ENCODE measurements at regions not wholly inside any gene's neighbourhood (a gene's known extent, or its start where the extent isn't known, plus 50 kb on each side); places are given as distances from the start of the nearest gene placed in this dataset.
"Not testable (repeated sequence)": the region's sequence is repeated elsewhere in the genome, so short reads cannot be mapped to it uniquely, and the experiment has no call there.

DNA sequence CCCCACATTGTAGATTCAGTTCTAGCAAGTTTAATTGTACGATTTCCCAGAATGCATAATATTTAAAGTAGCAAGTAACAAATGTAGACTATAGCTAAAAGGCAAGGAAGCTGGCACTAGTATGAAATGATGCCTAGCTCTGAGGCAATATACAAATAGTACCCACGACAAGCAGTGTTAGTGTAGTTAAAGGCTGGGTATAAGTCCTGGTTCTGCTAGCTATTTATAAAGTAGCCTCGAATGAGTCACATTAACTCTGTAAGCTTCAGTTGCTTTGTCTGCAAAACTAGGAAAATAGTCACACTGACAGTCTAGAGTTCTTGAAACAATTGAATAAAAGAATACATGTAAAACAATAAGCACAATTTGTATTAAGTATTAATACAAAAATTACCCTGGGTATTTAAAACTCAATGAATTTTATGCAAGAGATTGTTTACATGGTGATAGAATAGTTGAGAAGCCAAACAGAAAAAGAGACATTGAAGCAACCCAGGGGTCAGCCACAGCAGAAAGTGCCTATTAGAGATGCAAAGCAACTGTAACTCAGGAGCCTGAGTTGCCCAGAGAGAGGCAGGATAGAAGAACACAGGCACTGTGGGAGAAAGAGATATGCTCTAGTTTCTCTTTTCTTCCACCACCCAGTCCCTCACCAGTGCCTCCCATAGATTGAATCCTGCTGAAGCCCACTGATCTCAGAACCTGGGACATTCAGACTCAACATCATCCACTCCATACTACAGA is 949.0 kb downstream of the C4orf33 start:
- no peak overlapping the region for H3K27ac ChIP-seq (ENCODE audit: low read length)
- no peaks in the 10 kb centered on the region for H3K36me3 ChIP-seq (ENCODE audit: control insufficient read depth, low read depth, low read length)
- H3K4me1 ChIP-seq (ENCODE audit: control insufficient read depth, low read depth, low read length), result peaks cover 8% of the 10 kb centered on the region
- H3K27me3 ChIP-seq (ENCODE audit: control insufficient read depth, insufficient read depth, low read length), result no peaks in the 10 kb centered on the region
- no peak overlapping the region for H3K9ac ChIP-seq (ENCODE audit: low read length)
- H3K4me3 ChIP-seq (ENCODE audit: low read length), result no peak overlapping the region
- no peaks in the 10 kb centered on the region for H3K9me3 ChIP-seq (ENCODE audit: control insufficient read depth, low read depth, low read length)

DNA sequence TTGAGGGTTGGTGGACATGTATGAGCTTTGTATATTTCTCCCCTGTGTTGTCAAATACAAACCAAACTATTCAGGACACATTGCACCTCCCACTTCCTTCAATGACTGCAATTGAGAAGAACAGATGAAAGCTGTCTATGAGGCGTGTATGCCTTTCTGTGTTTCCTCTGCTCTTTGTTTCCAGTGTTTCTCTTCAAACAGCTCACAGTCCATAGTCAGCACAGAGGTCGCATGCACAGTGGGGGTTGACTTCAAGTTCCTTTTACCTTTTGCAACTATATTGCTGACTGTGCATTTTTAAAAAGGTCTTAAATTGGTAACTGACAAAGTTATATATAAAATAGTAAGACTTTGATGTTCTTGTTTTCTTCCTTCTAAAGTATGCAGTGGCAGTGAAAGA is 957.8 kb downstream of the C4orf33 start:
- Histone ChIP-seq H3K27me3 (ENCODE audit: control insufficient read depth, insufficient read depth, low read length) (no peaks in the 10 kb centered on the region), H3K36me3 (ENCODE audit: control insufficient read depth, low read depth, low read length) (no peaks in the 10 kb centered on the region), H3K9me3 (ENCODE audit: control insufficient read depth, low read depth, low read length) (no peaks in the 10 kb centered on the region), H3K4me1 (ENCODE audit: control insufficient read depth, low read depth, low read length) (no peaks in the 10 kb centered on the region), H3K27ac (ENCODE audit: low read length) (no peak overlapping the region), H3K4me3 (ENCODE audit: low read length) (no peak overlapping the region), H3K9ac (ENCODE audit: low read length) (no peak overlapping the region)

GRCh38 chr4:130054908-130055307 is 959.0 kb downstream of the C4orf33 start:
- Histone ChIP-seq H3K4me3 (ENCODE audit: low read length) (no peak overlapping the region), H3K27ac (ENCODE audit: low read length) (no peak overlapping the region), H3K4me1 (ENCODE audit: control insufficient read depth, low read depth, low read length) (no peaks in the 10 kb centered on the region), H3K36me3 (ENCODE audit: control insufficient read depth, low read depth, low read length) (no peaks in the 10 kb centered on the region), H3K9me3 (ENCODE audit: control insufficient read depth, low read depth, low read length) (no peaks in the 10 kb centered on the region), H3K27me3 (ENCODE audit: control insufficient read depth, insufficient read depth, low read length) (no peaks in the 10 kb centered on the region), H3K9ac (ENCODE audit: low read length) (no peak overlapping the region)

DNA sequence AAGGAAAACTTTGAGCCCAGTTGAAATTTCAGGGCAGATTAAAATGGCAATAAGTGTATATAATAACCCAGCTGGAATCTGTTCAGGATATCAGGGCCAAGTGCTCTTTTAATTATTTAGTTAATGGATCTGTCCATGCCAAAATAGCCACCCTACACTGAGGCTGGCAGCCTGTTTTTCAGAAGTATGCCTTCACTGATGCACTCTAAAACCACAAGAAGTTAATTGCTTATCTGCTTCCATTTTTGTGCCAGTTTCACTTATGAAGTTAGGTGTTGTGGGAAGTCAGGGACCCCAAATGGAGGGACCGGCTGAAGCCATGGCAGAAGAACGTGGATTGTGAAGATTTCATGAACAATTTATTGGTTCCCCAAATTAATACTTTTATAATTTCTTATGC is 960.3 kb downstream of the C4orf33 start:
- H3K9me3 ChIP-seq (ENCODE audit: control insufficient read depth, low read depth, low read length), result no peaks in the 10 kb centered on the region
- H3K27me3 ChIP-seq (ENCODE audit: control insufficient read depth, insufficient read depth, low read length), result no peaks in the 10 kb centered on the region
- no peak overlapping the region for H3K27ac ChIP-seq (ENCODE audit: low read length)
- no peak overlapping the region for H3K9ac ChIP-seq (ENCODE audit: low read length)
- no peak overlapping the region for H3K4me3 ChIP-seq (ENCODE audit: low read length)
- H3K36me3 ChIP-seq (ENCODE audit: control insufficient read depth, low read depth, low read length), result no peaks in the 10 kb centered on the region
- no peaks in the 10 kb centered on the region for H3K4me1 ChIP-seq (ENCODE audit: control insufficient read depth, low read depth, low read length)

- H3K9me3 ChIP-seq (ENCODE audit: control insufficient read depth, low read depth, low read length), result no peaks in the 10 kb centered on the region
- no peak overlapping the region for H3K27ac ChIP-seq (ENCODE audit: low read length)
- H3K4me3 ChIP-seq (ENCODE audit: low read length), result no peak overlapping the region
- no peak overlapping the region for H3K9ac ChIP-seq (ENCODE audit: low read length)
- H3K4me1 ChIP-seq (ENCODE audit: control insufficient read depth, low read depth, low read length), result peaks cover 5% of the 10 kb centered on the region
- H3K36me3 ChIP-seq (ENCODE audit: control insufficient read depth, low read depth, low read length), result no peaks in the 10 kb centered on the region
- H3K27me3 ChIP-seq (ENCODE audit: control insufficient read depth, insufficient read depth, low read length), result no peaks in the 10 kb centered on the region
Observed at GRCh38 chr4:130064471-130064870, 968.5 kb downstream of the C4orf33 start.

GRCh38 chr4:130067419-130067818 is 971.5 kb downstream of the C4orf33 start:
- no peaks in the 10 kb centered on the region for H3K9me3 ChIP-seq (ENCODE audit: control insufficient read depth, low read depth, low read length)
- no peak overlapping the region for H3K9ac ChIP-seq (ENCODE audit: low read length)
- no peaks in the 10 kb centered on the region for H3K27me3 ChIP-seq (ENCODE audit: control insufficient read depth, insufficient read depth, low read length)
- H3K4me3 ChIP-seq (ENCODE audit: low read length), result no peak overlapping the region
- H3K27ac ChIP-seq (ENCODE audit: low read length), result no peak overlapping the region
- no peaks in the 10 kb centered on the region for H3K36me3 ChIP-seq (ENCODE audit: control insufficient read depth, low read depth, low read length)
- peaks cover 5% of the 10 kb centered on the region for H3K4me1 ChIP-seq (ENCODE audit: control insufficient read depth, low read depth, low read length)

GRCh38 chr4:130068072-130068471 is 972.1 kb downstream of the C4orf33 start:
- no peak overlapping the region for H3K9ac ChIP-seq (ENCODE audit: low read length)
- H3K4me1 ChIP-seq (ENCODE audit: control insufficient read depth, low read depth, low read length), result peaks cover 5% of the 10 kb centered on the region
- no peak overlapping the region for H3K4me3 ChIP-seq (ENCODE audit: low read length)
- no peak overlapping the region for H3K27ac ChIP-seq (ENCODE audit: low read length)
- H3K36me3 ChIP-seq (ENCODE audit: control insufficient read depth, low read depth, low read length), result no peaks in the 10 kb centered on the region
- no peaks in the 10 kb centered on the region for H3K9me3 ChIP-seq (ENCODE audit: control insufficient read depth, low read depth, low read length)
- H3K27me3 ChIP-seq (ENCODE audit: control insufficient read depth, insufficient read depth, low read length), result no peaks in the 10 kb centered on the region

- Histone ChIP-seq H3K4me1 (ENCODE audit: control insufficient read depth, low read depth, low read length) (peaks cover 9% of the 10 kb centered on the region), H3K27ac (ENCODE audit: low read length) (no peak overlapping the region), H3K27me3 (ENCODE audit: control insufficient read depth, insufficient read depth, low read length) (no peaks in the 10 kb centered on the region), H3K9ac (ENCODE audit: low read length) (no peak overlapping the region), H3K36me3 (ENCODE audit: control insufficient read depth, low read depth, low read length) (no peaks in the 10 kb centered on the region), H3K4me3 (ENCODE audit: low read length) (no peak overlapping the region), H3K9me3 (ENCODE audit: control insufficient read depth, low read depth, low read length) (no peaks in the 10 kb centered on the region)
Observed at GRCh38 chr4:130071746-130072145, 975.8 kb downstream of the C4orf33 start.

- H3K36me3 ChIP-seq (ENCODE audit: control insufficient read depth, low read depth, low read length), result no peaks in the 10 kb centered on the region
- H3K9me3 ChIP-seq (ENCODE audit: control insufficient read depth, low read depth, low read length), result no peaks in the 10 kb centered on the region
- no peak overlapping the region for H3K9ac ChIP-seq (ENCODE audit: low read length)
- H3K27ac ChIP-seq (ENCODE audit: low read length), result no peak overlapping the region
- H3K4me3 ChIP-seq (ENCODE audit: low read length), result no peak overlapping the region
- no peaks in the 10 kb centered on the region for H3K27me3 ChIP-seq (ENCODE audit: control insufficient read depth, insufficient read depth, low read length)
- peaks cover 3% of the 10 kb centered on the region for H3K4me1 ChIP-seq (ENCODE audit: control insufficient read depth, low read depth, low read length)
Observed at GRCh38 chr4:130073145-130073790, 977.3 kb downstream of the C4orf33 start.

DNA sequence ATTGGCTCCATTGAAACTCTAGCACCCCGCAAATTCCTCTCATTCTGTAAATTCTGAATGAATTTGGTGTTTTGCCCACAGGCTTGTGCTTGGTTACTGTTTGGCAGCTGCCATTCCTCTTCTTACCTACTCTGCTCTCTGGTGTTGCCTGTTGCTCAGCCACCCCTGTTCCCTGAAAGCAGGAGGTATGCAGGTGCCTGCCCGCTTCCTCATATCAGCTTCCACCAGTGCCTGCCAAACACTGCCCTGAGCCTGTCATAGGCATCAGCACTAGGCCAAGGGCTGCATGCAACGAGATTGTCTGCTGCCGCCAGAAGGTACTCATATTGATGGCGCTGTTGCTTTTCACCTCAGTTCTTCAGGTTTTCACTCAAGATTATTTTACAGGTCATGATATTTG is 978.1 kb downstream of the C4orf33 start:
- Histone ChIP-seq H3K27me3 (ENCODE audit: control insufficient read depth, insufficient read depth, low read length) (no peaks in the 10 kb centered on the region), H3K9ac (ENCODE audit: low read length) (no peak overlapping the region), H3K9me3 (ENCODE audit: control insufficient read depth, low read depth, low read length) (no peaks in the 10 kb centered on the region), H3K27ac (ENCODE audit: low read length) (no peak overlapping the region), H3K4me3 (ENCODE audit: low read length) (no peak overlapping the region), H3K4me1 (ENCODE audit: control insufficient read depth, low read depth, low read length) (peaks cover 3% of the 10 kb centered on the region), H3K36me3 (ENCODE audit: control insufficient read depth, low read depth, low read length) (no peaks in the 10 kb centered on the region)

- H3K4me1 ChIP-seq (ENCODE audit: control insufficient read depth, low read depth, low read length), result peaks cover 3% of the 10 kb centered on the region
- no peaks in the 10 kb centered on the region for H3K27me3 ChIP-seq (ENCODE audit: control insufficient read depth, insufficient read depth, low read length)
- no peak overlapping the region for H3K27ac ChIP-seq (ENCODE audit: low read length)
- no peaks in the 10 kb centered on the region for H3K36me3 ChIP-seq (ENCODE audit: control insufficient read depth, low read depth, low read length)
- H3K9me3 ChIP-seq (ENCODE audit: control insufficient read depth, low read depth, low read length), result no peaks in the 10 kb centered on the region
- no peak overlapping the region for H3K4me3 ChIP-seq (ENCODE audit: low read length)
- H3K9ac ChIP-seq (ENCODE audit: low read length), result no peak overlapping the region
Observed at GRCh38 chr4:130077275-130077674, 981.3 kb downstream of the C4orf33 start.

- not testable (repeated sequence) for H3K4me1 ChIP-seq (ENCODE audit: control insufficient read depth, low read depth, low read length); H3K9me3 ChIP-seq (ENCODE audit: control insufficient read depth, low read depth, low read length); H3K27ac ChIP-seq (ENCODE audit: low read length); H3K4me3 ChIP-seq (ENCODE audit: low read length); H3K9ac ChIP-seq (ENCODE audit: low read length); H3K36me3 ChIP-seq (ENCODE audit: control insufficient read depth, low read depth, low read length); H3K27me3 ChIP-seq (ENCODE audit: control insufficient read depth, insufficient read depth, low read length)
Observed at GRCh38 chr4:130079027-130079426, 983.1 kb downstream of the C4orf33 start.

Data from iPS-18a (cell line).